Stimulated activated CD4-positive, alpha-beta T cell treated with anti-CD3 and anti-CD28 coated beads, TNF-alpha, amount 100 ng/mL, for 1 hour (primary cell): ENCODE measurements at regions not wholly inside any gene's neighbourhood (a gene's known extent, or its start where the extent isn't known, plus 50 kb on each side); places are given as distances from the start of the nearest gene placed in this dataset.

Experiments
- DNase-seq, 3 donors: peaks; one replicate each; pipeline ENCODE4 v3.0.0-alpha.2; 2020; ENCODE audit warnings: low read depth in 3 of 3, low spot score in 1 of 3

- no peak for DNase-seq
These were observed 408.0 kb downstream of the LRATD1 start for GRCh38 chr2:15040429-15041084.

GRCh38 chr2:15041429-15041837 lies 408.9 kb downstream of the LRATD1 start:
- DNase-seq, result no peak

GRCh38 chr2:15042801-15043217 lies 410.3 kb downstream of the LRATD1 start:
- no peak for DNase-seq

- DNase-seq, result no peak
These were observed 411.0 kb downstream of the LRATD1 start for GRCh38 chr2:15043336-15044058.

GRCh38 chr2:15045054-15045453 lies 412.5 kb downstream of the LRATD1 start:
- DNase-seq, result no peak

GRCh38 chr2:15047184-15047583 lies 414.7 kb downstream of the LRATD1 start:
- DNase-seq, result no peak

GRCh38 chr2:15048000-15048399 lies 415.5 kb downstream of the LRATD1 start:
- no peak for DNase-seq

- DNase-seq, result no peak
These were observed 416.8 kb downstream of the LRATD1 start for GRCh38 chr2:15049096-15049993.

- DNase-seq, result no peak
These were observed 418.0 kb downstream of the LRATD1 start for GRCh38 chr2:15050483-15050882.

GRCh38 chr2:15053542-15053941 lies 421.0 kb downstream of the LRATD1 start:
- no peak for DNase-seq

- no peak for DNase-seq
These were observed 425.7 kb downstream of the LRATD1 start for GRCh38 chr2:15058015-15058720.

GRCh38 chr2:15058721-15059157 lies 426.2 kb downstream of the LRATD1 start:
- no peak for DNase-seq

GRCh38 chr2:15059870-15060512 lies 427.5 kb downstream of the LRATD1 start:
- no peak for DNase-seq

GRCh38 chr2:15061268-15061667 lies 428.8 kb downstream of the LRATD1 start:
- DNase-seq, result no peak

- DNase-seq, result no peak
These were observed 433.6 kb downstream of the LRATD1 start for GRCh38 chr2:15066138-15066537.

GRCh38 chr2:15069149-15069548 lies 436.6 kb downstream of the LRATD1 start:
- no peak for DNase-seq

GRCh38 chr2:15072836-15073235 lies 440.3 kb downstream of the LRATD1 start:
- no peak for DNase-seq

GRCh38 chr2:15073664-15074063 lies 441.1 kb downstream of the LRATD1 start:
- DNase-seq, result no peak

- no peak for DNase-seq
These were observed 441.8 kb downstream of the LRATD1 start for GRCh38 chr2:15074319-15074718.
